Activated CD4-positive, alpha-beta T cell treated with anti-CD3 and anti-CD28 coated beads, Interleukin-10, Interleukin-2, amounts not matched to agents 100 ng/mL and 50 ng/mL, durations not matched to agents 16 hours and 8 hours (primary cell): ENCODE measurements at regions not wholly inside any gene's neighbourhood (a gene's known extent, or its start where the extent isn't known, plus 50 kb on each side); places are given as distances from the start of the nearest gene placed in this dataset.
"Not testable (repeated sequence)": the region's sequence is repeated elsewhere in the genome, so short reads cannot be mapped to it uniquely, and the experiment has no call there.

Experiments used
- DNase-seq: peaks from one replicate; pipeline ENCODE4 v3.0.0-alpha.2; 2020

DNA sequence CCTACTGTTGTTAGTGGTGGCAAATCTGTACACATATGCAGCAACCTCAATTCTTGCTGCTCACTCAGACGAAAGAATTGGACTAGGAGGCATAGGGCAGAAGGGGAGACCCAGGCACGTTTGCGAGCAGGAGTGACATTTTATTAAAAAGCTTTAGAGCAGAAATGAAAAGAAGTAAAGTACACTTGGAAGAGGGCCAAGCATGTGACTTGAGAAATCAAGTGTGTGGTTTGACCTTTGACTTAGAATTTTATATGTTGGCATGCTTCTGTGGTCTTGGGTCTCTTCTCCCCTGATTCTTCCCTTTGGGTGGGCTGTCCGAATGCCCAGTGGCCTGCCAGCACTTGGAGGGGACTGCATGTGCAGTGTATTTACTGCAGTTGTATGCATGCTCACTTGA is 205.5 kb upstream of the SEMA3D start:
- no peak for DNase-seq

DNA sequence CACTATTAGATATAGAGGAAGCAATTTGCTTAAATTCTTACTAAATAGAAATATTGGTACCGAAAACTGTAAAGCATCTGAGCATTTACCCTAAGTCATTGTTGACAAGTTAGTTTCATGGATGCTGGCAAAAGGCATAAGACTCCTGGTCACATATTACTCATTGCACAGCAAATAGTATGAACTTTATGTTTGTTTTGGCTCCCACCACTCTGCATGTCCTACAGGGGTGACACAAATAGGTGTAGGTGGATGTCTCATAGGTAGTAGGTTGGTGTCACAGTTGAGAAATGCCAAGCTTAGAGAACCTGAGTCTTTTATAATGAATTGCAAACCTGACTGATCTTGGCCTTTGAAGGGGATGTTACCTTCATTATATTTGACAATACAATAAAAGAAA is 199.6 kb upstream of the SEMA3D start:
- no peak for DNase-seq

DNA sequence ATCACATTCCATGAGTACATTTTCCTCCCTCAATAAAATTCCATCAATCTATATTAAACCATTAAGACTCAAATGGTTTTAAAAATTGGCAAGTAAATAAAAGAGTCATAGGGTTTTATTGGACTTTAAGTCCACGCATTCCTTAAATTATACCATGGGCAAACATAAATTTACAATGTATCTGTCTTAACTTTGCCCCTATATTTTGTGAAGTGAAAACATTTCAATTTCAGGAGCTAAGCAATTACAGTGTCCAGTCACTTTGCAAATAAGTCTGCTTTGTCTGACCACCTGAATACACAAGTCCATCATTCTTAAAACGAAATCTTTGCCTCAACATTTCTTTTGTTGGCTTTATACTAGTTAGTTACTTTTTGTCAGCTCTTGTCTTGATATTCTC is 197.5 kb upstream of the SEMA3D start:
- no peak for DNase-seq

DNA sequence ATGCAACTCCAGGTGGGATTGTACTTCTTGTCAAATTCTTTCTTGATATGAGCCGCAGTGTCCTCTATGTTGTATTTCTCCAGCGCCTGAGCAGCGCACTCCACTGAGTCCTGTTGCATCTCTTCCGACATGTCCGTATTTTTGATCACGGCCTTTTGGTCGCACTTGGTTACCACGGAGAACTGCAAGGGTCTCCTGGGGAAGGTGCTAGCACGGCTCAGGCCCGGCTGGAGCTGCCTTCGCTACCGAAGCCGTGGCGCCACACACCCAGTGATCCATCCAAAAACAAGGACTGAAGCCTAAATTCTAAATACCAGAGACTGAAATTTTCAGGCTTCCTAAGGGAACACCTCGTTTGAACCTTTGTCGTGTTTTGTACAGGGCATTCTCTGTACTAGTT is 194.4 kb upstream of the SEMA3D start:
- no peak for DNase-seq

DNA sequence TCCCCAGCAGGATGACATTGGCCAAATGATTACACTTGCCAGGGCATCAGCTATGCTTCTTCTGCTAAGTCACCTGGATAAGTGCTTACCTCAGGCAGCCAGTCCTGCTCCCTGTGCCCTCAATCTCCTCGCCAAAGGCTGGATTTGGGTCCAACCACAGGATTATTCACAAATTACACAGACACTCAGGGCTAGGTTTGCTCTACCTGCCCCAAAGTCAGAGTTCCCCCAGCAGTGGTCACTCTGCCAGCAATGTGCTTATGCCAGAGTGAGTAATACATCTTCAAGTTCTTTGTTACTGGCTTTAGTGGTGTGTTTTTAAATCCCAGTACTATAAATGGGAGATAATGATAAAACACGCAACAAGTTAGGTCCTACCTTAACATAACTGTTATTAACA is 189.7 kb upstream of the SEMA3D start:
- DNase-seq = no peak

DNA sequence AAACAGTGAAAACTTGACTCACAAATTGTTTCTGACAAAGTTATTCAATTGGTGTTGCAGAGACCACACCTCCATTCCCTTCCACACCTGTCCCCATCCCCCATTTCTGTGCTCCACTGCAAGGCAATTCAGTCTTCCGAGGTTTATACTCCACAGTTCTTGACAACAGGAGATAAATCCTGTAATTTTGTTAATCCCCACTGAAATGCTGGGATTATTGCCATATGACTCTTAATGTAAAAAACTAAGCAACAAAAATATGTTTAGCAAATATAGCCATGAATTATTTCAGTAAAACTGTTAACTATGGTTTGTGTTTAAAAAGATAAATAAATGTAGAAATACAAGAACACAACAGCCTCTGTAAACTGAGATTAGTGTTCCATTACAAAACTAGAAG is 170.1 kb upstream of the SEMA3D start:
- no peak for DNase-seq

DNA sequence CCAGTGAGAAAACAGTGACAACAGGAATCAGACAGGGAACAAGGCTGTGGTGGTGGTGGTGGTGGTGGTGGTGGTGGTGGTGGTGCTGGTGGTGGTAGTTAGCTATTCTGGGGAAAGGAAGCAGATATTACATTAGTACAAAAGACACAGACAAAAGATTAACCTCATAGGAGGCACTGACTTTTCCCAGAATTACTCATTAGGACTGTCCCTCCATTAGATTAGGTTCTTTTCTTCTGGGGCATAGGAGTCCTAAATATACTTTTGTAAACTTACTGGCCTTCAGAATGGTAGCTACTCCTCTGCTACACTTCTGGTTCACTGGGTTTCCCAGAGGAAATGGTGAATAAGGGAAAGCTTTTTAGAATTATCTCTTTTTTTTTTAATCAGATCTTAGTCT is 156.6 kb upstream of the SEMA3D start:
- no peak for DNase-seq

DNA sequence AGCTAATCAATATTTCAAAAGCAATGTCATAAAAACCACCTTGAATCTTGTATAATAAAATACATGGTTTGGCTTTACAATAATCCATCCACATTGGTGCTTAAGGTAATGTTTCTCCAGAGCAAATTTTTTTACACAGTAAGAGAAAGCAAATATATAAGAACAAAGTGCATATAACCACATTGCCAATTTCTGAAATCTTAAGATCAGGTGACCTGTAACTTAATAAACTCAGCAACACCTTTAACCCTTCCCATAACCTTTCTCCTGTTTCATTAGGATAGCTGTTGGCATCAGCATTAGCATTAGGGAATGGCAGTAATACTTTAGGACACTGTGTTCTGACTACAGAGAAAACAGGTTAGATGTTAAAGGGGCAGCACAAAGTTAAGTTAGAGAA is 155.9 kb upstream of the SEMA3D start:
- no peak for DNase-seq

DNA sequence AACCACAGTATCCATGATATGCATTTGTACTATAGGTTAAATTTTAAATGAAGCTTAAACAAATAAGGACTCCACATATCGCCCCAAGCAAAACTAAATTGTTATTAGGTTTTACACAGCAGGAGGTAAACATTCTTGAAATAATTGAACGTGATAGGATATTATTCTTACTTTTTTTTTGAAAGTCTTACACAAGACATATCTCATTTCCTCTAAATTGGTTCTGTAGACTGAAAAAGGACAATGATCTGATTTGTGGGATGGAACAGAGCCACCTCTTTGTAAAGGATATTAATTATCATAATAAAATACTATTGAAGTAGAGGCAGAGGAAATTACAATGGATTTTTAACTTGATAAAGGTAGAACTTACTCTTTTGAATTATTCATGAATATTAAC is 155.1 kb upstream of the SEMA3D start:
- DNase-seq = no peak

DNA sequence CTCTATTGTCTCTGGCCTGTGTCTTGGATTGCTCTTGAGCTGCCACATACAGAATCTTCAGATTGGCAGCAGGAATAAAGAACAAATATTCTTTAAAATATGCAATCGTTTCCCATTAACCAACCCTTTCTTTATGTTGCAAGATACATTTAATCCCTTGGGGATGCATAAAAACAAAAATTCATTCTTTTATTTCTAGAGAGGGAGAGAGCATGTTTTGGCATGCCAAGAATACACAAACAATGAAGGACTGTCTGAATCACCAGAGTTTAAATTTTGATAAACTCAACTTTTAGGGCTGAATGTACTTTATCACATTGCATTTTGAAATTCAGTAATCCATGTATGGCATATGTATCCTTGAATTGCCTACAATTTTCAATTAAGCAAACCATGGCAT is 154.3 kb upstream of the SEMA3D start:
- no peak for DNase-seq

DNA sequence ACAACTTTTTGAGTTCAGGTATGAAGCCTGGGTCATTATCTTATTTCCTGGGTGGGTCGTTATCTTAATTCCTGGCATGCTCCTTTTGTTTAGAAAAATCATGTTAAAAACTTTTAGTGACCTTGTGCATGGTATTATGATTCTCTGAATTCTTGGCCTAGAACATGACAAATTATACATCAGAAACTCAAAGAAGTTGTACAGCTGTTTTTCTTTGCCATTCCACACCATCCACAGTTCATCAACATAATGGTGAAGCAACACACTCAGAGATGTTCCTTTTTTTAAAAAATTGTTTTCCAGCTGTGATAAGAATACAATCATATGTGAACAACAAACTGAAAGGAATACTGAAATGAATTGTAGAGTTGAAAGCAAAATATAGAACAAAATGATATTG is 149.2 kb upstream of the SEMA3D start:
- DNase-seq = no peak

DNA sequence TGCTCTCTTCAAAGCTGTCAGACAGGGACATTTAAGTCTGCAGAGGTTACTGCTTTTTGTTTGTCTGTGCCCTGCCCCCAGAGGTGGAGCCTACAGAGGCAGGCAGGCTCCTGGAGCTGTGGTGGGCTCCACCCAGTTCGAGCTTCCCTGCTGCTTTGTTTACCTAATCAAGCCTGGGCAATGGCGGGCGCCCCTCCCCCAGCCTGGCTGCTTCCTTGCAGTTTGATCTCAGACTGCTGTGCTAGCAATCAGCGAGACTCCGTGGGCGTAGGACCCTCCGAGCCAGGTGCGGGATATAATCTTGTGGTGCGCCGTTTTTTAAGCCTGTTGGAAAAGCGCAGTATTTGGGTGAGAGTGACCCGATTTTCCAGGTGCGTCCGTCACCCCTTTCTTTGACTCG is 148.3 kb upstream of the SEMA3D start:
- DNase-seq = not testable (repeated sequence)

DNA sequence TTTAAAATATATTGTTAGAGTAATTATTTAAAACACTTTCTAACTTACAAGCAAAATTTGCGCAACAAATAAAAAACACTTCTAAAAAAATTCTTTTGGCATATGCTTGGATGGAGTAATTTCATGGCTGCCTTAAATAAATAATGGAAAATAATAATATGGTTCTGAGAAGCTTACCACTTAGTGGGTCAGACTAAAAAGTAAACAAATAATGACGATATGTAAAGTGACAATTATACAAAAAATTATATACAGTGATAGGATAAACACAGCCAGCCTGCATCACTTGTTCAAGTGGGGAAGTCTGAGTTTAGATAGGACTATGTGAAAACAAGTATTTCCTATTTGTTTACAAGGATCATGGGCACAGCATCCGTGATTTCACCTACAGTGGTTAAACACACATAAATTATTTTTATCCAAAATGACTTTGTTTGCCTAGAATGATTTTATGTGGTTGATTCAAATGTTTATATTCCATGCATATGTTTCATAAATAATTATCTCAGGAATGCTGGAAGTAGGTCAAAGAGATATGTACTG is 141.7 kb upstream of the SEMA3D start:
- no peak for DNase-seq

DNA sequence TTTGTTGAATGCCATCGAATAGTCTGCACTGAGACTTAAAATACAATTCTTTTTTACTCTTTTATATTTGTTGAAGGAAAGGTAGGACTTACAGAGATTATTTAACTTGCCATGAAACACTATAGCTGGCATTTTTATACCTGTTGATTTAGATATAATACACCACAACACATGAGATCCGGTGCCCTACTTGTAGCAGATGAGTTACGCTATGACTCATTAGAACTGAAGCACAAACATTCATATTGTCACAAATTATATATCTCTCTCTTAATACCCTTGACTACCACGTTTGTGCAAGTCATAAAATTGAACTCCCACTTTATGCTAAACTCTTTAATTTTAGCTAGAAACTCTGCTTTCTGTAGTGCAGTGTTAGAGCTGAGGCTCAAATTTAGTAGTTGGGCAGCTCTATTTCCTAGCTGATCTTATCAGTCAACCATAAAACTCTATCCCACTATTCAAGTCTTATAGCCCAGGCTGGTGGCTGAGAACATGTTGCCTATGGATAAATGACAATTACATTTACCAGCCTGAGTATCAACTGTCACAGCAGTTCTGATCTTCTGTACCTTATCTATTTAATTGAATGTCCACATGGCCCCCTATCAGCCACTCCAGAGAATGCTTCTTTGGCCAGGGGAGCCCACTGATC is 137.4 kb upstream of the SEMA3D start:
- no peak for DNase-seq

DNA sequence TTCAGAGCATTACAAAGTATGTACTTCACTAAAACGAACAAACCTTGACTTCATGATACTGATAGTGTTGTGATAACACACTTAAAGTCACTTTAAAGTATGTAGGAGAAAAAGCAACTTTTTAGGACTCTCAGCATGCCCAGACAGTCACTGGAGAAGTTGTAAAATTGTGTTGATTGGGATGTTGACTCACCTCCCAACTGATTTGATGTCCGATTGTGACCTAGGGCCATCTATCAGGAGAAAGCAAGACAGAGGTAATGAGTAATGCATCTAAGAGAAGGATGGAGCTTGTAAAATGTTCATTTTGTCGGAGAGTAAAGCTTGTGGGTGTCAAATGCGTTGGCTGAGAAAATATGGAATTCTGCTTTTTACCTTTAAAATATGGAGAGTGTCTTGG is 135.4 kb upstream of the SEMA3D start:
- DNase-seq = no peak

DNA sequence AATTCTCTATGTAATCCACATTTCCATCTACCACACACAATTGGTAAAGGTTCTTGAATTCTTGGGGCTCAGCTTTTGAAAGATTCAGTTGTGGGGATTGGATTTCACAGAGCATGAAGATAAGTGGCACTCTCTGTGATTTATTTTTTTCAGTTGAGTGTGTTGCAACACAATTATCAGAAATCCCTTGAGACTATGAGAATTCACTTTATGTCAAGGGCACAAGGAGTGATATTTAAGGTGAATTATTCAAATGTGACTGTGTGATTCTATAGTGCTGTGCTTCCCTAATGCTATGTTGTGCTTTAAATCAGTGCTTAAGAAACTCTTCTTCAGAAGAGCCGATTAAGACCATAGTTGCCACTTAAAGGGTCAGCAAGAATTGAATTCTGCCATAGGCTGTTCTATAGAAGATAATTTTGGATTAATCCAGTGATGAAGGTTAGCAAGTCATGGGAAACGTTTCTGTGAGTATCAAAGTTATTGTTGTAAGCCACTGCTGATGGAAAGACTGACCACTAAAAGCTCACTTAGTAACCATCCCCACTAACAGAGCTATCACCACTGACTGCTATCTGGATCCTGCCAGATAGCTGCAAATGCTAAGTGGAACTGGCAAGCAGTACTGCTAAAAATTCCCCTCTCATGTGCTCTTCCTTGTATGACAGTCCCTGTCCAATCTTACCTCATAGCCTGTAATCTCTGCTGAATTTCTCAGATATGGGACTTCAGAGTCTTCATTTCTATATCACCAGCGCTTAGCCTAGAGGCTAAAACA is 134.0 kb upstream of the SEMA3D start:
- DNase-seq = no peak

DNA sequence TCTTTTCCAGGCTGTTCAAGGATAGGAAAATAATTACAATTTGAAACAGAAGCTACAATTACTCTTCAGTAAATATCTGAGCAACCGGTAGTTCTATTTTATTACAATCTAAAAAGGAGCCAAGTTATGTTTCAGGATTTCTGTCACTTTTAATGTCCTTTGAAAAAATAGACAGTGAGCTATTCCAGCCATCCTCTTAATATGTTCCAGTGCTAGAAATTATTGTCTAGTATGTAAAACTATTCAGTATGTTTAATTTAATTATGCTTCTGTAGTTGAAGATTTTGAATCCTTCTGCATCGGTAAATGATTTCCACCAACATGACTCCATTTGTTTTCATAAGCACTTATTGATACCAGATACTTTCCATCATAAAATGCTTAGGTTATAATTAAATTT is 129.6 kb upstream of the SEMA3D start:
- DNase-seq = no peak

DNA sequence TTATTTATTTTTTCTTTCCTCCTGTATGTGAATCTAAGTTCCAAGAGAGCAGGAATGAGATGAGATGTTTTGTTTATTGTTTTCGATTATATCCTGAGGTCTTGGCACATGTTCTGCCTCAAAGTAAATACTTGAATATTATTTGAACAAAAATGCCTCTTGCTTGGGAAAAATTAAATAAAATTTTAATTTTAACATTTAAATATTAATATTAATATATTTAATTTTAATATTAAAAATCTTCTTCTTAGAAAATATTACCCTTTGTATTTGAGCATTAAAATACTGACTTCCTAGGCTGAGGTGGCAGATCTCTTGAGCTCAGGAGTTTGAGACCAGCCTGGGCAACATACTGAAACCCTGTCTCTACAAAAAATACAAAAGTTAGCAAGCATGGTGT is 123.4 kb upstream of the SEMA3D start:
- no peak for DNase-seq

DNA sequence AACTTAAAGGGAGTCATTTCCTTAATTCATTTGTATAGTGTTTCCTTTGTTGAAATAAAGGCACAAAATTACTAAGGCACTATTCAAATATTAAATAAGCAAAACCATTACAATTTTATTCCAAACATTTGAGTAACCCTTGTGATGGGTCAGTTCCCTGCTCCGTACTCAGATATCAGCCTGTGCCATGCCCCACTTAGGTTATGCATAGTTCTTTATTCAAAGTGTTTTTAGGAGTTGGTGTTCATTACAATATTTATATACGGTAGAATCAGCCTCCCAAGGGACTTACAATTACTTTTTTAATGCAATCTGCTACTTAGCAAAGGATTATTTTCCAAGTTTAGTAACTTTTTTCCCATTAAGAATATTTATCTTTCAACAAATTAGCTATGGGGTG is 119.3 kb upstream of the SEMA3D start:
- DNase-seq = no peak

DNA sequence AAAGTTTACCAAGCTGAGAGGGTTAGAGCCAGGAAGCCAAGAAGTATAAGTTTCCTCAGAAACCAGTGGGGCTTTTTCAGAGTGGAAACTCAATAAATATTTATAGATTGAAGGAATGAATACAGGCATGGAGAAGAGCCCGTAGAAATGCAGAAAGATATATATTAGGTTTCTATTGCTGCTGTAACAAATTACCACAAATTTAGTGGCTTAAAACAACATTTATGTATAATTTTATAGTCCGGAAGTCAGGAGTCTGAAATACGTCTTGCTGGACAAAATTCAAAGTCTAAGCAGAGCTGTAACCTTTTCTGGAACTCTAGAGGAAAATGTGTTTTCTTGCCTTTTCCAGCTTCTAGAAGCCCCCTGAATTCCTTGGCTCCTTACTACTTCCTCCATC is 107.3 kb upstream of the SEMA3D start:
- DNase-seq = no peak

DNA sequence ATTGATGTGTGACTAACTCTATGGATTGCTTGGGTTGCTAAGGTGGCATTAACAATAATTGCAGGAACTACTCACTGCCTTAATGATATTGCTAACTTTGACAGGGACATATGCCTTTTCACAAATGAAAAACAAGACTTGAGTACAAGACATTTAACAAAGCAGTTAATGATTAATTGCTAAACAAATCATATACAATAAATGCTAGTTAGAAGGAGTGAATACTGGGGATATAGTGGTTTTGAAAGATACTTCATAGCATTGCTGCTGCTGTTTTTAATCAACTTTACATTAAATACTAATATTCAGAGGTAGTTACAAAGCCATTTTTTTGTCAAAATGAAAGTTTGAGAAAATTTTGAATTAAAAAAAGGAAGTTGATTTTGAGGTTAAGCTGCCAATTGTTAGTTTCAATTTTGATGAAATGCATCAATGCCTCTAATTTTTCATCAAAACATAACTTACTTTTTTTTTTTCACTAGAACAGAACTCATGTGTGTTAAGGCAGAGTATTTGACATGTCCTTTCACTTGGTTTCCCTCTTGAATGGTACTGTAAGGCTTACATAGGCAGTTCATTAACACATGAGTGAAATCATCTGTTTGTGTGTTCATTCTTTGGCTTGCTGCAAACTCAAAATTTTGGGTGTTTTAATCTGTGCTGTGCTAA is 106.2 kb upstream of the SEMA3D start:
- no peak for DNase-seq

DNA sequence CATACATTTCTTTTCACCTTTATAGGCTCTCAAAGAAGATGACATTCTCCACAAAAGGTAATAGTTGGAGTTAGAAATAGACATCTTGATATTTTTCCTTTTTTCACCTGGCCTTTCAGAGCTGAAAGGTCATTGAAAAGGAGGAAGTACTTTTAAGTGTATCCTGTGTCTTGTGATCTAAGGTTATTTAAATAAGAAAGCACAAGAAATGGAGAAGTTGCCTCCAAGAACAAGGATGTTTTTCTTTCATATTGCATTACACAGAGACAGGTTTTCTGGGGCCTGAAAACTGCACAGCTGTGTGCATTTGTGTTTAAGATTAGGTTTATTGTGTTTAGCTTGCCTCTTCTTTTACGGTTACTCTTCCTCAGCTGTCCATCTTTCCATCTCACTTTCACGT is 103.4 kb upstream of the SEMA3D start:
- no peak for DNase-seq

DNA sequence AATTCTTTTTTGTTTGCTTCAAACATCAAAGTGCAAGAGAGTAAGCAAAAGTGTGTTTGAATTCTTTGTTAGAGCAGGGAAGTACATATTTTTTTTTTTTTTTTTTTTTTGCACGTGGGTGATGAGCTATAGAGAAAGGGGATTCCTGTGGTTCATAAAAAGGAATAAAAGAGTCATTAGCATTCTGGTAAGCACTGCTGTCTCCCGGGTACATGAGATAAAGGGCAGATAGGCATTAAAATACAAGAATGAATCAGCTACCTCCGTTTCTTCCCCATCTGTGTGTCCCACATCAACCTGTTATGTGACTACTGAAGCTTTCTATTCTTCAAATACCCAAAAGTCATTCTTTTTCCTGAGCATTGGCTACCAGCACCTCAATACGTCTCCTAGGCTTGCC is 102.4 kb upstream of the SEMA3D start:
- DNase-seq = no peak
